Activated CD4-positive, alpha-beta T cell treated with anti-CD3 and anti-CD28 coated beads, Interleukin-2, amount 10 ng/mL, durations not matched to agents 7 days and 5 days (primary cell): ENCODE measurements at regions not wholly inside any gene's neighbourhood (a gene's known extent, or its start where the extent isn't known, plus 50 kb on each side); places are given as distances from the start of the nearest gene placed in this dataset.
"Not testable (repeated sequence)": the region's sequence is repeated elsewhere in the genome, so short reads cannot be mapped to it uniquely, and the experiment has no call there.

Source experiments
- CTCF ChIA-PET: fragments of 350-600 bp; sonication (Branson Sonifier 250); formaldehyde crosslinking; loops from one replicate; lab custom pipeline; 2021; ENCODE audit warnings: antibody characterized with exemption; lab: Charles Lee
- POLR2A ChIA-PET: fragments of 350-600 bp; sonication (Branson Sonifier 250); formaldehyde crosslinking; loops from one replicate; lab custom pipeline; 2021; ENCODE audit warnings: antibody characterized with exemption; lab: Charles Lee
- DNase-seq: peaks from one replicate; pipeline ENCODE4 v3.0.0-alpha.2; 2020
- H3K27ac Mint-ChIP-seq: one replicate; pipeline ENCODE4 v1.8.0; 2021; ENCODE audit warnings: mild to moderate bottlenecking, moderate library complexity, mixed read lengths
- H3K27me3 Mint-ChIP-seq: one replicate; pipeline ENCODE4 v1.8.0; 2021; ENCODE audit warnings: mixed read lengths
- H3K36me3 Mint-ChIP-seq: one replicate; pipeline ENCODE4 v1.8.0; 2021; ENCODE audit warnings: low read depth, mixed read lengths
- H3K4me1 Mint-ChIP-seq: one replicate; pipeline ENCODE4 v1.8.0; 2021; ENCODE audit warnings: mixed read lengths
- H3K4me3 Mint-ChIP-seq: one replicate; pipeline ENCODE4 v1.8.0; 2021; ENCODE audit warnings: mild to moderate bottlenecking, moderate library complexity, mixed read lengths
- H3K9me3 Mint-ChIP-seq: one replicate; pipeline ENCODE4 v1.8.0; 2021; ENCODE audit warnings: mixed read lengths

DNA sequence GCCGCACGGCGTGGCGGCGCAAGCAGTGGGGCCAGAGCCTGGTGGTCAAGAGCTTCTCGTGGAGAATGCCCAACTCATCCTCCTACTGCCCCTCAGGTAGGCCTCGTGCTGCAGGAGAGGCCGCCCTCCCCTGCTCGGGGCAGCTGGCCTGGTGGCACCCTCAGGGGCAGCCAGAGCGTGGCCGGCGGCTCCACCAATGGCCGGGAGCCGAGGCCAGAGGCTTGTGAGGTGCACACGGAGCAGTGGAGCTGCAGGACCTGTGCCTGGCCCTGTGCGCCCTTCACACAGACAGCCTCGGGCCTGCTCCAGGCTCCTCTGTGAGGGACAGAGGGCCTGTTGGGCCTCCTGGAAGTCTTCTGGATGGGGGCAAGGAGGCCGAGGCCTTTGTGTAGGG is 85.5 kb downstream of the NPIPB11 start:
- ChIA-PET CTCF (no interaction called here), POLR2A (no interaction called here)
- DNase-seq = no peak
- Mint-ChIP-seq H3K4me1 (peaks cover 11% of the 10 kb centered on the region), H3K27ac (no peak overlapping the region), H3K36me3 (no peaks in the 10 kb centered on the region), H3K27me3 (peaks cover 2% of the 10 kb centered on the region), H3K4me3 (no peak overlapping the region), H3K9me3 (no peaks in the 10 kb centered on the region)

- no peaks in the 10 kb centered on the region for H3K36me3 Mint-ChIP-seq
- ChIA-PET CTCF (no interaction called here), POLR2A (no interaction called here)
- H3K9me3 Mint-ChIP-seq = no peaks in the 10 kb centered on the region
- no peak overlapping the region for H3K27ac Mint-ChIP-seq
- H3K4me3 Mint-ChIP-seq = no peak overlapping the region
- H3K4me1 Mint-ChIP-seq = peaks cover 11% of the 10 kb centered on the region
- H3K27me3 Mint-ChIP-seq = peaks cover 2% of the 10 kb centered on the region
- DNase-seq = no peak
Observed at GRCh38 chr16:29320274-29320999, 86.1 kb downstream of the NPIPB11 start.

DNA sequence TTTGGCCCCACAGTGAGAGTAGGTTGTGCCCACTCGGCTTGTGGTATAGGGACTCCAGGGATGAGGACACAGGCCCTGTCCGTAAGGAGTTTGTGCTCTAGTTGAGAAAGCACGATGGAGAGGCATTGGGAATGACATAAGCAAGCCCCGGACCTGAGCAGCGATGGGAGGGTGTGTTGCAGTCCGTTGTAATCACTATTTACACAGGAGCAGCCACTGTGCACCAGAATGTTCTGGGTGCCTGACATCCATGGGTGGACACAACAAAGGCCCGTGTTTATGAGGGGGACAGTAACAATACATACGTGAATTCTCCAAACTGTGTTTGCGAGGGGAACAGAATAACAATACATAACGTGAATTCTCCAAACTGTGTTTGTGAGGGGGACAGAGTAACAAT is 86.8 kb downstream of the NPIPB11 start:
- ChIA-PET POLR2A (no interaction called here), CTCF (no interaction called here)
- peaks cover 2% of the 10 kb centered on the region for H3K27me3 Mint-ChIP-seq
- H3K36me3 Mint-ChIP-seq = no peaks in the 10 kb centered on the region
- no peak for DNase-seq
- no peak overlapping the region for H3K27ac Mint-ChIP-seq
- peaks cover 11% of the 10 kb centered on the region for H3K4me1 Mint-ChIP-seq
- H3K9me3 Mint-ChIP-seq = no peaks in the 10 kb centered on the region
- no peak overlapping the region for H3K4me3 Mint-ChIP-seq

- H3K4me1 Mint-ChIP-seq, CTCF ChIA-PET, H3K27me3 Mint-ChIP-seq, DNase-seq, POLR2A ChIA-PET, H3K9me3 Mint-ChIP-seq, H3K27ac Mint-ChIP-seq, H3K36me3 Mint-ChIP-seq, H3K4me3 Mint-ChIP-seq: not testable (repeated sequence)
Observed at GRCh38 chr16:29318561-29318968, 87.9 kb downstream of the NPIPB11 start.

DNA sequence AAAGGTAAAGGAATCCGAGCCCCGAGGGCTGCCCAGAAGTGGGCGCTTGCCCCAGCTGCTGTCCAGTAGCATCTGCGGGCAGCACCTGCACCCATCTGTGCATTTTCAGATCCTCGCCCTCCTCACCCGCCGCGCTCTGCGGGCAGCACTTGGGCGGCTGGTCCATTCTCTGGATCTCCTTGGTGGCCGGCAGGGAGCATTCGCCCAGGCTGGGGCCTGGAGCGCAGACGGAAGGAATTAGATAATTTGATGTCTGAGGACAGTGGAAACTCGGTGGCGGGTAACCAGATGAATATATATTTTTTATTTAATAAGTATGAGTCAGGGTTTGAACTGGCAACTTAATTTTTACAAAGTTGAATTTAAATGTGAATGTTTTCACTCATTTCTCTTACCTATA is 88.5 kb downstream of the NPIPB11 start:
- Mint-ChIP-seq H3K36me3 (no peaks in the 10 kb centered on the region), H3K27ac (no peak overlapping the region), H3K9me3 (no peaks in the 10 kb centered on the region), H3K27me3 (no peaks in the 10 kb centered on the region), H3K4me3 (no peak overlapping the region), H3K4me1 (peaks cover 5% of the 10 kb centered on the region)
- POLR2A ChIA-PET = no interaction called here
- DNase-seq = no peak
- CTCF ChIA-PET = no interaction called here

DNA sequence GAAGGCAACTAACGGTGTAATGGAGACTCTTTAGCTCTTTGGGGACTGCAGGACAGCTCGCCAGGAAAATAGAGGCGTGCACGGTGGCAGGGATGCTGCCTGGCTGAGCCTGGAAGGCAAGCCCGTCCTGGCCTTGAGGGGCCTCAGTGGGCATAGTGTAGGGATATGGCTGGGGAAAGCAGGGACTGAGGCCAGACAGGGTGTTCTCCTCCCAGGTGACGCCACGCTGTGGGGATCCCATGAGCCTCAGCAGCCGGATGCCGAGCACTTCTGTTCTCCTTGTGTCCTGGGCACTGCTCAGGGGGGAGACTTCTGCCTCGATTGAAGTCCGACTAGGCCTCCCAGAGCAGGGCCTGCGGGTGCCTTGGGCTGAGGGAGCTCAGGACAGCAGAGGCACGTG is 89.2 kb downstream of the NPIPB11 start:
- POLR2A ChIA-PET = no interaction called here

GRCh38 chr16:29316761-29317183 is 89.7 kb downstream of the NPIPB11 start:
- Mint-ChIP-seq H3K9me3 (no peaks in the 10 kb centered on the region), H3K36me3 (no peaks in the 10 kb centered on the region), H3K27ac (no peak overlapping the region), H3K4me3 (no peak overlapping the region), H3K27me3 (no peaks in the 10 kb centered on the region), H3K4me1 (peaks cover 5% of the 10 kb centered on the region)
- ChIA-PET POLR2A (no interaction called here), CTCF (no interaction called here)
- no peak for DNase-seq

More for the DNA sequence above, 89.2 kb downstream of the NPIPB11 start:
- Mint-ChIP-seq H3K27ac (no peak overlapping the region), H3K36me3 (no peaks in the 10 kb centered on the region), H3K9me3 (no peaks in the 10 kb centered on the region), H3K4me3 (no peak overlapping the region), H3K4me1 (peaks cover 5% of the 10 kb centered on the region), H3K27me3 (no peaks in the 10 kb centered on the region)
- CTCF ChIA-PET = no interaction called here
- DNase-seq = no peak

DNA sequence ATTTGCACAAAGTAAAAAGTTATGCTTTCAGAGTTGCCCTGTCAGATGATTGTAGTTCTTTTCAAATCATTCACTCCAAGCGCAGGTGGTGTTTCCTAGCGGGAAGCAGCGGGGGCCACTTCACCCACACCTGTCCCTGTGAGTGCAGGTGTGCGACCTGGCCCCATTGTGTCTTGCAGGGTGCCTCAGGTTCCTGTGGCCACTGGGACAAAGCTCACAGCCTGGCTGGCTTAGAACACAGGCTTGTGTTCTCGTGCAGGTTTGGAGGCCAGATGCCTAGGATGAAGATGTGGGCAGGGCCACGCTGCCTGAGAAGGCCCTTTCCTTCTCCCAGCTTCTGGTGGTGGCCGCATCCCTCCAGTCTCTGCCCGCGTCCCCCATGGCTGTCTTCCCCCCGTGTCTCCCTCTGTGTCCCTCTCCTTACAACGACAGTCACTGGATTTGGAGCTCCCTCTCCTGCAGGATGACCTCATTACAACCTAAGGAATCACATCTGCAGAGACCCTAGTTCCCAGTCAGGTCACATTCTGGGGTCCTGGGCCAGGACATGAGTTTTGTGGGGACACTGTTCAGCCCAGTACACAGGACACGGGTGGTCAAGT is 90.5 kb downstream of the NPIPB11 start:
- POLR2A ChIA-PET = no interaction called here

GRCh38 chr16:29315046-29315445 is 91.5 kb downstream of the NPIPB11 start:
- DNase-seq = no peak
- no peak overlapping the region for H3K27ac Mint-ChIP-seq
- ChIA-PET CTCF (no interaction called here), POLR2A (no interaction called here)
- peaks cover 5% of the 10 kb centered on the region for H3K4me1 Mint-ChIP-seq
- H3K9me3 Mint-ChIP-seq = no peaks in the 10 kb centered on the region
- no peak overlapping the region for H3K4me3 Mint-ChIP-seq
- H3K27me3 Mint-ChIP-seq = no peaks in the 10 kb centered on the region
- H3K36me3 Mint-ChIP-seq = no peaks in the 10 kb centered on the region

More for the DNA sequence above, 90.5 kb downstream of the NPIPB11 start:
- Mint-ChIP-seq H3K27me3 (no peaks in the 10 kb centered on the region), H3K4me3 (no peak overlapping the region), H3K9me3 (no peaks in the 10 kb centered on the region), H3K36me3 (no peaks in the 10 kb centered on the region), H3K27ac (no peak overlapping the region), H3K4me1 (peaks cover 5% of the 10 kb centered on the region)
- no peak for DNase-seq
- CTCF ChIA-PET = no interaction called here

- no peak overlapping the region for H3K27ac Mint-ChIP-seq
- H3K27me3 Mint-ChIP-seq = no peaks in the 10 kb centered on the region
Observed at GRCh38 chr16:29314292-29314934, 92.1 kb downstream of the NPIPB11 start.

GRCh38 chr16:29313559-29314048 is 92.9 kb downstream of the NPIPB11 start:
- no peak overlapping the region for H3K27ac Mint-ChIP-seq
- ChIA-PET POLR2A (no interaction called here), CTCF (no interaction called here)
- no peak overlapping the region for H3K4me3 Mint-ChIP-seq
- H3K9me3 Mint-ChIP-seq = no peaks in the 10 kb centered on the region
- H3K4me1 Mint-ChIP-seq = peaks cover 3% of the 10 kb centered on the region
- no peaks in the 10 kb centered on the region for H3K27me3 Mint-ChIP-seq
- no peaks in the 10 kb centered on the region for H3K36me3 Mint-ChIP-seq
- no peak for DNase-seq

More at GRCh38 chr16:29314292-29314934, 92.1 kb downstream of the NPIPB11 start:
- DNase-seq = no peak
- Mint-ChIP-seq H3K4me3 (no peak overlapping the region), H3K36me3 (no peaks in the 10 kb centered on the region), H3K9me3 (no peaks in the 10 kb centered on the region), H3K4me1 (peaks cover 5% of the 10 kb centered on the region)
- ChIA-PET POLR2A (no interaction called here), CTCF (no interaction called here)

DNA sequence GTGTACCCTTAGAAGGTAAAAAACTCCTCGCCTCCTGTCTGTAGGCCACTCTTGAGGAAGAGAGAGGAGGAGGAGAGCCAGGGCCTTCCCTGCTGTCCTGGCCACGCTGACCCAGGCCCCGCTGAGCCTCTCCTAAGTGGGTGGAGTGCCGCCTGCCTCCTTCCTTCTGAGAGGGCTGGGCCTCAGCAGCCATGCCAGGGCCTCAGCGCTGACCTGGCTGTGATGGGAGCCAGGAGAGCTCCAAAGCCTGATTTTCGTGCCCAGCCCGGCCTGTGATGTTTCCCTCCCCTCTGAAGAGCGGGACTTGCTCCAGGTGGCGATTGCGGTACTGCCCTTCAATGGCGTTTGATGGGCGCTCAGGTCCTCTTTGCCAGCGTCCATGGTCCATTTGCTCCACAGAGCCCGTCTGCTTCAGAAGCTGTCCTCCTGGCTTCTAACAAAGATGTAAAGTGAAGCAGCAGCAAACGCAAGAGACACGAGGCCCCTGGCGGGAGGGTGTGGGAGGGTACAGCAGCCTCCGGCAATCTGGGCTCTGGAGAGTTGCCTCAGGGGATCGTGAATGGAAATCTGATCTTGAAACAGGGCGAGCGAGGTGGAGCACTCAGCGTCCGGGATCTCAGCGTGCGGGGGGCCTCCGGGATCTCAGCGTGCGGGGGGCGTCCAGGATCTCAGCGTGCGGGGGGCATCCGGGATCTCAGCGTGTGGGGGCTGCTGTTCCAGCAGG is 93.5 kb downstream of the NPIPB11 start:
- Mint-ChIP-seq H3K4me3 (no peak overlapping the region), H3K36me3 (no peaks in the 10 kb centered on the region), H3K27me3 (no peaks in the 10 kb centered on the region), H3K4me1 (no peaks in the 10 kb centered on the region), H3K27ac (no peak overlapping the region), H3K9me3 (no peaks in the 10 kb centered on the region)
- no peak for DNase-seq
- POLR2A ChIA-PET = no interaction called here
- CTCF ChIA-PET = no interaction called here

- H3K4me3 Mint-ChIP-seq, H3K27ac Mint-ChIP-seq, POLR2A ChIA-PET, CTCF ChIA-PET, H3K4me1 Mint-ChIP-seq, H3K27me3 Mint-ChIP-seq, H3K36me3 Mint-ChIP-seq, H3K9me3 Mint-ChIP-seq, DNase-seq: not testable (repeated sequence)
Observed at GRCh38 chr16:29312345-29312675, 94.2 kb downstream of the NPIPB11 start.
